HG02571 (cell line): ENCODE measurements at regions not wholly inside any gene's neighbourhood (a gene's known extent, or its start where the extent isn't known, plus 50 kb on each side); places are given as distances from the start of the nearest gene placed in this dataset.
"Not testable (repeated sequence)": the region's sequence is repeated elsewhere in the genome, so short reads cannot be mapped to it uniquely, and the experiment has no call there.

Source experiments
- ATAC-seq: cut with Tn5 transposase; IDR thresholded peaks from one replicate; pipeline ENCODE4 v1.9.1; 2021; ENCODE audit warnings: mild to moderate bottlenecking, moderate library complexity; ENCODE audit not compliant: unreplicated experiment

- ATAC-seq: no peak
These were observed 250.4 kb upstream of the CDH12 start for GRCh38 chr5:23103566-23103965.

DNA sequence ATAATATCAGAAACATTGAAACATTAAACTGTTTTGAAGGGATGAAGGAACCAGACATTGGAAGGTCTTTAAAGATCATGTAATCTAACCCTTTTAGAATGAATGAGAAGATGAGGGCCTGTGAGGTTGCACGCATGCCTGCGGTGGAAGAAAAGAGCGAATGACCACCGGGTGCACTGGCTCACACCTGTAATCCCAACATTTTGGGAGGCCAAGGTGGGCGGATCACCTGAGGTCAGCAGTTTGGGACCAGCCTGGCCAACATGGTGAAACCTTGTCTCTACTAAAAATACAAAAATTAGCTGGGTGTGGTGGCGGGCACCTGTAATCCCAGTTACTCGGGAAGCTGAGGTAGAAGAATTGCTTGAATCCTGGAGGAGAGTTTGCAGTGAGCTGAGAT lies 242.3 kb upstream of the CDH12 start:
- ATAC-seq: not testable (repeated sequence)

DNA sequence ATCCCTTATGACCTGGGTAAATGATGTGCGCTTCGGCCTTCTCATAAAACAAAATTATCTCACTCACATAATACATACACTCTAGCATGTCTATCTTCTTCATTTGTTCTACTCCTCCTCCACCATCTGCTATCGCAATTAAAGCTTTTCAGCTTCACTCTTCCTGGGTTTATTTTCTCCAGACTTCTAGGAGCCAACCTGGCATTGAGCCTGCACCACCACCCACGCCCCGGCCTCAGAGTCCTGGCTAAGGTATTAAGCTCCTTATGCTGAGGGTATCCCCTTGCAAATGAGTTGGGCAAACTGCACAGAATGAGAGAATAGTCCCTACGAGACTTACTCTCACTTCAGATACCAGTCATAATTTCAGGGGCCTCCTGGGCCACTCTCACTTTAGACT lies 236.1 kb upstream of the CDH12 start:
- no peak for ATAC-seq

DNA sequence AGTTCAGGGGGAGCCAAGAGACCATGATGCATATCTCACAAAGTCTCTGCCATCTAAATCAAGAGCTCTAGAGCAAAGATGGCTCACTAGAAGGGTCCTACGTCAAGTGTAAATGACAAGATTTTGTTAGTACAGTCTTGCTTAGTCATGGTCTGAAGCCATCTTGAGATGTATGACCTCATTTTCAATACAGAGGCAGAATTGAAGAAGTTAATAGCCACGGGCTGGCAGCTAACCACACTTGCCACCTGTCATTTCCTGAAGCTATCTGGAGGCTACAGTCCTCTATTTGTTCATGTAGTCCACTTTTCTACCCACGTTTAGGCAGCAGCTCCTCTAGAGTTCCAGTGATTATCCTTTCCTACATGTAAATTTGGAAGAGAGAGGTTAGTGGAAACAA lies 231.7 kb upstream of the CDH12 start:
- ATAC-seq: no peak

DNA sequence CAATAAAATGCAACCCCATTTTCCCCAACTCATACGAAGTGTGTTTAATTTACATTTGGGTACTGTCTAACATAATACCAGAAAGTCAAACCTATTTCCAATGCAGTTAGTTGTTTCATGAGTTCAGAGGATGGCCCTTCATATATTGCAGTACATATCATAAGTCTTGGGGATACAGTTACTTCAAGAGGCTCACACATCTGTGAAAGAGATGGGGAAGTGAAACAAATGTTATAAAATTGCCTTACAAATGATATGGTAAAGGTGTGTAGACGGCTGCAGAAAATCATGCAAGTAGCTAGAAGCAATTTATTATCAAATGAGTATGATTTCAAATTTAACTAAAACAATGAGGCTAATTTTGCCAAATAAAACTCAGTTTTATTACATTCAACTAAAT lies 219.0 kb upstream of the CDH12 start:
- no peak for ATAC-seq

DNA sequence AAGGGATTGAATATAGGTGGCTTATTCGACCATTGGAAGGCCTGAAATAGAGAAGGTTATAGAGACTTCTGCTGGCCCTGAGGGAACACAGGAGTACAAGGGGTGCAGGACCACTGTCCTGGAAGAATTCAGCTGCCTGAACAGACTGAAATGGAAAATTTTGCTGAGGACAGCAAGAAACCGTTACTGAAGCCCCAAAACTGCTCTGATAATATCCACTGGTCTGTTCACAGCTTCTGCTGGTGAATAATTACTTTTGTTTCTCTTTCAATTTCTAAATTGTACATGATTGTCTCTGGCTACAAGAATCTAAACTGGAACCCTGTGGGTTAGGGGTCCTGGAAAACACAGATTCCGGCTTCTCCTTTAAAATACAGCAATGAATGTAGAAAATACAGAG lies 218.5 kb upstream of the CDH12 start:
- no peak for ATAC-seq

DNA sequence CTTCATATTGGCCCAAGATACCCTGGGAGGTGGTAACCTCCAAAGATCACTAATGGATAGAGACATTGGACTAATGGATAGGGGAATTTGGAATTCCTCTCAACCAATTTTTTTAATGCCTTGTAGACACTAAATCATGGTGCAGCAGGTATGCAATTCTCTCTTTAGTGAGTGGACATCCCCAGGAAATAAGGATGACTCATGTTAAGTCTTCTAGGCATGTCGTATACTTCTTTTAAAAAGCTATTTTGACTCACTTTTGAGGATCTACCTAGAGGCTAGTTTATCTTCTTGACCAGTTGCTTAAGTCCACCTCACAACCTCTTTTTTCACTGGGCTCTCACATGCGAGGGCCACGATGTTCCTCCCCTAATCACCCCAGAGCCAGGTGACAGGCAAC lies 211.6 kb upstream of the CDH12 start:
- no peak for ATAC-seq

DNA sequence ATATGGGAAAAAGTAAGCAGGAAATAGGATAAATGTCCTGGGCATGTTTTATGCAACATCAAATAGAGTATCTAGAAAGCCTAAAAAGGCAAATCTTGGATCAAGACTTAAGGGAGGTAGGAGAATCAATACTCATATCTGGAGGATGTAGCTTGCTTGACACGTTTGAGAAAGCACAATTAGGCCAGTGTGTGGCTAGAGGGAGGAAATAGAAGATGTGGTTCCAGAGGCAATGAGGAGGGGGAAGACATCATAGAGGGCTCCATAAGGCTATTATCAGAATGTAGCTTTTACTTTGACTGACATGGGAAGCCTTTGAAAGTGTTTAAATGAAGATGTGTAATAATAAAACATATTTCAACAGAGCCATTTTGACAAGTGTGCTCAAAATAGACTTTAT lies 200.7 kb upstream of the CDH12 start:
- no peak for ATAC-seq

GRCh38 chr5:23042226-23042625 lies 189.1 kb upstream of the CDH12 start:
- no peak for ATAC-seq

GRCh38 chr5:23035555-23036090 lies 182.5 kb upstream of the CDH12 start:
- ATAC-seq: no peak

DNA sequence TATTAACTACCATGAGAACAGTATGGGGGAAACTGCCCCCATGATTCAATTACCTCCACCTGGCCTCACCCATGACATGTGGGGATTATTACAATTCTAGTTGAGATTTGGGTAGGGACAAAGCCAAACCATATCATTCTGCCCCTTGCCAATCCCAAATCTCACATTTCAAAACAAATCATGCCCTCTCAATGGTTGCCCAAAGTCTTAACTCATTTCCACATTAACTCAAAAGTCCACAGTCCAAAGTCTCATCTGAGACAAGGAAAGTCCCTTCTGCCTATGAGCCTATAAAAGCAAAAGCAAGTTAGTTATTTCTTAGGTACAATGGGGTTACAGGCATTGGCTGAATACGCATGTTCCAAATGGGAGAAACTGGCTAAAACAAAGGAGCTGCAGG lies 180.7 kb upstream of the CDH12 start:
- no peak for ATAC-seq

DNA sequence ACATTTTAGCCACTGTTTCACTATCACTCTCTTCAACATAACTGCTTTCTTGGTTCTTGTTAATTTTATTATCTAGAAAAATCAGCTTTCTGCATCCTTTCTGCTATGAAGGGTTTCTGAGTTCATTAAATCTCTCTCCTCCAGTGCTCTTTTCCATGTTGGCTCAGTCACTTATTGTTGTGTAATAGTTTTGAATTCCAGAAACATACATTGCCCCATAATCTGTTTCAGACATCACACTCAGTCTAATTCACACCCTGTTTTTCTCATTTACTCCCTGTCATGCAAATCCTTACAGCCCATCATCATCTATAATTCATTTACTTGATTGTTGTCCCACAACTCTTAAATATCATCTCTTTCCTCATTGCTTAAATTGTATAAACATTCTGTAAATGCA lies 176.1 kb upstream of the CDH12 start:
- ATAC-seq: no peak

DNA sequence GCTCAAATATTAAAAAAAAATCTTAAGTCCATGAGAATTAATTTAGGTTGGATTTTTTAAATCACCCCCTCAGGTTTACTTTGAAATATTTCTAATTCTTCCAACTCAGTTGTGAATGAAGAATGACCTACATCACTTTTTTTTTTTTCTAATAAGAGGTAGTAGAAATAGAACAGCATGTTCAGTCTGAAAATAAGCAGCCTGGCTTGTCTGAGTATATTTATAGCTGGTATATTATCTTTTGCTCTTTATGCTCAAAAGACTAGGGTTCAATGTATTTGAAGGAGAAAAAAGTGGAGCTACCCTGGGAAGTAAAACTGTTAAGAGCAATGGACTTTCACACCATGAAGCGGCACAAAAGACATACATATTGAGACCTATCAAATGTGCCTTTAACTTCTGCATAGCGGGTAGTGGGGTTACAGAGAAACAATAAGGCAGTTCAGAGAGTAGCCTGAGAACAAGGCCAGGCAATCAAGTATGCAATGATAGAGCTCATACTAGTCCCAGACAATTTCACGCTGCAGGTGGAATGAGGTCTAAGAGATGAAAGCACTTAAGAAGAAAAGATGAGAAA lies 175.4 kb upstream of the CDH12 start:
- ATAC-seq: no peak

GRCh38 chr5:23027830-23028229 lies 174.7 kb upstream of the CDH12 start:
- ATAC-seq: no peak

- no peak for ATAC-seq
These were observed 174.2 kb upstream of the CDH12 start for GRCh38 chr5:23027331-23027730.

- ATAC-seq: no peak
These were observed 173.4 kb upstream of the CDH12 start for GRCh38 chr5:23026252-23027170.

GRCh38 chr5:23025629-23026233 lies 172.6 kb upstream of the CDH12 start:
- ATAC-seq: no peak

DNA sequence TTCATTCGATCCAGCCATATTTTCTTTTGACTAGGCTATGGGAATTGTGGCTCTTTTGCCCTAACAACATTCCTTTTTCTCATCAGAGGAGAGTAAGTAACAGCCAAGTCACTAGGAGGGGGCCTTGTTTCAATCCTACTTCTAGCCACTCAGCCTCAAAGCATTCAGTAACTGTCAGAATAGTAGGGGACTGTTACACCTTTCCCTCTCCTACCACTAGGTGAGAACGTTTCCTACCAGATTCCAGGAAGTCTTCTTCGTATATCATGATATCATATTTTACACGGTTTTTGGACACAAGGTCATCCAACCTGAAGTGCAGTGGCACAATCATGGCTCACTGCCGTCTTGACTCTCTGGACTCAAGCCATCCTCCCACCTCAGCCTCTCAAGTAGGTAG lies 171.3 kb upstream of the CDH12 start:
- ATAC-seq: no peak

DNA sequence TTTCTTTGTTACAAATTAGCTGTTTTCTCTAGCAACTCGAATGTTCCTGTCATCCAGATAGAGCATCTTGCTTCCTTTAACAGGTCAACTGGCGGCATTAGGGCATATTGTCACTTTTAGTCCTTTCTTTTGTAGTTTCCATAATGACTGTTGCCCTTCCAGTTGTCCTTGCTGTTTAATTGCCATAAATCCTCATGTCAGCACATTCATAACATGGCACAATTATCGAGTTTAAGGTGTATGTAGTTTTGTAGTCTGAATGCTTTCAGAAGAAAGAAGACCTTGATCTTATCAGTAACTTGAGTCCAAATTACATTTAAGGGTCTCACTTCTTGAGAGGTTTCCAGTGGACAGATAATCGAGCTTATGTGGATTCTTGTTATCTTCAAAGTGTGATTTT lies 161.7 kb upstream of the CDH12 start:
- ATAC-seq: no peak

GRCh38 chr5:23014266-23014665 lies 161.1 kb upstream of the CDH12 start:
- no peak for ATAC-seq

GRCh38 chr5:23013395-23013998 lies 160.4 kb upstream of the CDH12 start:
- ATAC-seq: no peak
